ENCODE measurements at regions not wholly inside any gene's neighbourhood (a gene's known extent, or its start where the extent isn't known, plus 50 kb on each side); places are given as distances from the start of the nearest gene placed in this dataset.

GRCh38 chr3:67983166-67983565 is 328.8 kb upstream of the SUCLG2 start:
- Histone ChIP-seq H3K36me3 (no peaks in the 10 kb centered on the region), H3K27ac (no peak overlapping the region), H3K27me3 (no peaks in the 10 kb centered on the region), H3K4me3 (no peak overlapping the region), H3K4me1 (no peaks in the 10 kb centered on the region), H3K9me3 (no peaks in the 10 kb centered on the region)
- DNase-seq, result no peak
- TF ChIP-seq CTCF (IDR thresholded peaks at IDR 0.05) (no peak), POLR2A (IDR thresholded peaks at IDR 0.05) (no peak)
- intact Hi-C loops (cut with DNase I; ENCODE audit: low total_unique reads), result no loop called here

DNA sequence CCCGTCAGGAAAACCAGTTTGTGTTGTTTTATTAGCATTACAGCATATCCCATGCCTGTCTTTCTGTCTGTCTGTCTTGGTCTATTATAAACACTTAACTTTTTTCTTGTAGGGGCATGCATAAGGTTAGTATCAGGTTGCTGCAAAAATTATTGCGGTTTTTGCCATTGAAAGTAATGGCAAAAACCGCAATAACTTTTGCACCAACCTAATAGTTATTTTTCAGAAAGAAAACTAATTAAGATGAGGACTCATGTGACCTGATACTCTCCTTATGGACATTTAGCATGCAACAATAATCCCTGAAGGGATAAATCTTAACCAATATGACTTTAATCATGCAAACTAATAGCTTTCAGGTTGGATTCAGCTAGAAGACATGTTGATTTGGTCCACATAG is 326.7 kb upstream of the SUCLG2 start:
- Histone ChIP-seq H3K27me3 (no peaks in the 10 kb centered on the region), H3K4me3 (no peak overlapping the region), H3K4me1 (no peaks in the 10 kb centered on the region), H3K9me3 (no peaks in the 10 kb centered on the region), H3K27ac (no peak overlapping the region), H3K36me3 (no peaks in the 10 kb centered on the region)
- intact Hi-C loops (cut with DNase I; ENCODE audit: low total_unique reads), result no loop called here
- DNase-seq, result no peak
- TF ChIP-seq POLR2A (IDR thresholded peaks at IDR 0.05), result no peak
- no peak for TF ChIP-seq CTCF (IDR thresholded peaks at IDR 0.05)

- no peaks in the 10 kb centered on the region for H3K36me3 ChIP-seq
- no peaks in the 10 kb centered on the region for H3K4me1 ChIP-seq
- no peak for TF ChIP-seq CTCF (IDR thresholded peaks at IDR 0.05)
- TF ChIP-seq POLR2A (IDR thresholded peaks at IDR 0.05), result no peak
- DNase-seq, result no peak
- no peak overlapping the region for H3K4me3 ChIP-seq
- no peak overlapping the region for H3K27ac ChIP-seq
- H3K9me3 ChIP-seq, result no peaks in the 10 kb centered on the region
- intact Hi-C loops (cut with DNase I; ENCODE audit: low total_unique reads), result no loop called here
- no peaks in the 10 kb centered on the region for H3K27me3 ChIP-seq
Measured at GRCh38 chr3:67979342-67979741, 324.9 kb upstream of the SUCLG2 start.

DNA sequence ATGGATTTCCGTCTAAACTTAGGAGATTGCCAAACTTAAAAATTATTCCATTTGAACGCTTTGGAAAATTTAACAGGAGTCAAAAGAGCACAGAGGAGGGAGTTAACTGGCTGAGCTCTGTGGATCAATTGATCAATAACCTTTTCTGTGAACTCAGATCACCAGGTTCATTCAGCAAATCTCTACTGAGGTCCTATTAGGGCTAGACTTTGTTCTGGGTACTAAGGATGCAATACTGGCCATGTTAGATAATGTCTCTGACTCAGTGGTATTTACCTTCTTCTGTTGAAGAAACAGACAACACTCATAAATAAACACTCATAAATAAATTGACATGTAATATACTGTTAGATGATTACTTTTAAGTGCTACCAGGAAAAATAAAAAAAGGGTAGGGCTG is 323.4 kb upstream of the SUCLG2 start:
- H3K27me3 ChIP-seq, result no peaks in the 10 kb centered on the region
- H3K4me3 ChIP-seq, result no peak overlapping the region
- intact Hi-C loops (cut with DNase I; ENCODE audit: low total_unique reads), result no loop called here
- H3K27ac ChIP-seq, result no peak overlapping the region
- H3K4me1 ChIP-seq, result no peaks in the 10 kb centered on the region
- no peak for DNase-seq
- TF ChIP-seq POLR2A (IDR thresholded peaks at IDR 0.05), result no peak
- no peak for TF ChIP-seq CTCF (IDR thresholded peaks at IDR 0.05)
- H3K9me3 ChIP-seq, result no peaks in the 10 kb centered on the region
- H3K36me3 ChIP-seq, result no peaks in the 10 kb centered on the region

DNA sequence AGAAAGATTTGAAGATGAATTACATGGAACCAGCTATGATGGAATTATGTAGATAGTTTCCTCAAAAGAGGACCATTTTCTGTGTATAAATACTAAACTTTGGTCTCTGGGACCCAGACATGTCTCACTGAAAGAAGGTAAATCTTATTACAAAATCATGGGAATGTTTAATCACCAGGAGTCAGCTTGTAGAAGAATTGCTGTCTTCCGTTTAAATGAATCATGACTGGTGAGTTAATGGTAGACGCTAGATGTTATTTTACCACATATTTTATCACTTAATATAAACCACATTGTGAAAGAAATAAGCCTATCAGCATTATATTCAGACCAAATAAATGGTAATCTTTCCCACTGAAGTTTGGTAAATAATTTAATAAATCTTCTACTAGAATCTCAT is 322.3 kb upstream of the SUCLG2 start:
- H3K4me3 ChIP-seq, result no peak overlapping the region
- H3K27me3 ChIP-seq, result no peaks in the 10 kb centered on the region
- no peak for DNase-seq
- H3K4me1 ChIP-seq, result no peaks in the 10 kb centered on the region
- no peak overlapping the region for H3K27ac ChIP-seq
- no peaks in the 10 kb centered on the region for H3K9me3 ChIP-seq
- TF ChIP-seq CTCF (IDR thresholded peaks at IDR 0.05) (no peak), POLR2A (IDR thresholded peaks at IDR 0.05) (no peak)
- no peaks in the 10 kb centered on the region for H3K36me3 ChIP-seq
- intact Hi-C loops (cut with DNase I; ENCODE audit: low total_unique reads), result no loop called here
